ENCODE measurements at regions not wholly inside any gene's neighbourhood (a gene's known extent, or its start where the extent isn't known, plus 50 kb on each side); places are given as distances from the start of the nearest gene placed in this dataset.
"Not testable (repeated sequence)": the region's sequence is repeated elsewhere in the genome, so short reads cannot be mapped to it uniquely, and the experiment has no call there.

- H3K36me3 ChIP-seq = no peaks in the 10 kb centered on the region
- no peak for TF ChIP-seq CTCF (IDR thresholded peaks at IDR 0.05 in 4 of 5, conservative IDR thresholded peaks at IDR 0.05 in 1 of 5)
- no peak for TF ChIP-seq POLR2A (IDR thresholded peaks at IDR 0.05)
- H3K4me1 ChIP-seq = no peaks in the 10 kb centered on the region
- no peaks in the 10 kb centered on the region for H3K9me3 ChIP-seq
- no peak overlapping the region for H3K4me3 ChIP-seq
- H3K27ac ChIP-seq = no peak overlapping the region
- H3K27me3 ChIP-seq = no peaks in the 10 kb centered on the region
- DNase-seq (no peak), ATAC-seq (no peak)
- in situ Hi-C loops (cut with MboI; ENCODE audit: low sequenced_read_pairs in 4 of 4) = no loop called here
- intact Hi-C loops (cut with DNase I; ENCODE audit: low total_unique reads) = no loop called here
Measured at GRCh38 chr11:24253237-24253760, 243.6 kb upstream of the LUZP2 start.

- H3K27me3 ChIP-seq = no peaks in the 10 kb centered on the region
- no peaks in the 10 kb centered on the region for H3K4me1 ChIP-seq
- H3K9me3 ChIP-seq = no peaks in the 10 kb centered on the region
- H3K27ac ChIP-seq = no peak overlapping the region
- intact Hi-C loops (cut with DNase I; ENCODE audit: low total_unique reads) (no loop called here), in situ Hi-C loops (cut with MboI; ENCODE audit: low sequenced_read_pairs in 4 of 4) (no loop called here)
- H3K4me3 ChIP-seq = no peak overlapping the region
- DNase-seq (no peak), ATAC-seq (no peak)
- TF ChIP-seq CTCF (IDR thresholded peaks at IDR 0.05 in 4 of 5, conservative IDR thresholded peaks at IDR 0.05 in 1 of 5) (no peak), POLR2A (IDR thresholded peaks at IDR 0.05) (no peak)
- no peaks in the 10 kb centered on the region for H3K36me3 ChIP-seq
Measured at GRCh38 chr11:24264868-24265267, 232.0 kb upstream of the LUZP2 start.

GRCh38 chr11:24267014-24267413 lies 229.8 kb upstream of the LUZP2 start:
- ATAC-seq (no peak), DNase-seq (no peak)
- no peak overlapping the region for H3K27ac ChIP-seq
- H3K36me3 ChIP-seq = no peaks in the 10 kb centered on the region
- intact Hi-C loops (cut with DNase I; ENCODE audit: low total_unique reads) = no loop called here
- no peaks in the 10 kb centered on the region for H3K4me1 ChIP-seq
- TF ChIP-seq CTCF (IDR thresholded peaks at IDR 0.05 in 4 of 5, conservative IDR thresholded peaks at IDR 0.05 in 1 of 5) = no peak
- TF ChIP-seq POLR2A (IDR thresholded peaks at IDR 0.05) = no peak
- no peak overlapping the region for H3K4me3 ChIP-seq
- H3K9me3 ChIP-seq = no peaks in the 10 kb centered on the region
- in situ Hi-C loops (cut with MboI; ENCODE audit: low sequenced_read_pairs in 4 of 4) = no loop called here
- no peaks in the 10 kb centered on the region for H3K27me3 ChIP-seq

- TF ChIP-seq POLR2A (IDR thresholded peaks at IDR 0.05) = no peak
- no peak for TF ChIP-seq CTCF (IDR thresholded peaks at IDR 0.05 in 4 of 5, conservative IDR thresholded peaks at IDR 0.05 in 1 of 5)
- ATAC-seq (no peak), DNase-seq (no peak)
- intact Hi-C loops (cut with DNase I; ENCODE audit: low total_unique reads) (no loop called here), in situ Hi-C loops (cut with MboI; ENCODE audit: low sequenced_read_pairs in 4 of 4) (no loop called here)
- no peaks in the 10 kb centered on the region for H3K27me3 ChIP-seq
- H3K36me3 ChIP-seq = no peaks in the 10 kb centered on the region
- H3K4me3 ChIP-seq = no peak overlapping the region
- H3K4me1 ChIP-seq = no peaks in the 10 kb centered on the region
- H3K9me3 ChIP-seq = no peaks in the 10 kb centered on the region
- H3K27ac ChIP-seq = no peak overlapping the region
Measured at GRCh38 chr11:24271798-24272197, 225.1 kb upstream of the LUZP2 start.

- H3K4me1 ChIP-seq; in situ Hi-C loops (cut with MboI; ENCODE audit: low sequenced_read_pairs in 4 of 4); H3K4me3 ChIP-seq; DNase-seq; H3K36me3 ChIP-seq; H3K9me3 ChIP-seq; H3K27ac ChIP-seq; intact Hi-C loops (cut with DNase I; ENCODE audit: low total_unique reads); ATAC-seq; H3K27me3 ChIP-seq: not testable (repeated sequence)
Measured at GRCh38 chr11:24274214-24274781, 222.6 kb upstream of the LUZP2 start.
